Calu3 (cell line): ENCODE measurements at regions not wholly inside any gene's neighbourhood (a gene's known extent, or its start where the extent isn't known, plus 50 kb on each side); places are given as distances from the start of the nearest gene placed in this dataset.

ENCODE experiments used
- BruUV-seq: library from RNA; stranded (reverse); fragments of 400-500 nt; replicated peaks from 2 replicates; lab custom pipeline; 2021; lab: Mats Ljungman, UMichigan
- CTCF ChIA-PET: fragments of 300-600 bp; sonication (Branson Sonifier 250); formaldehyde crosslinking; loops from one replicate; lab custom pipeline; 2022; ENCODE audit warnings: antibody characterized with exemption; lab: Charles Lee
- DNase-seq: peaks from one replicate; pipeline ENCODE4 v3.0.0; 2022
- H3K27ac Mint-ChIP-seq: one replicate; pipeline ENCODE4 v1.8.0; 2022; ENCODE audit warnings: mixed read lengths; ENCODE audit not compliant: unreplicated experiment
- H3K27me3 Mint-ChIP-seq: one replicate; pipeline ENCODE4 v1.8.0; 2022; ENCODE audit warnings: mixed read lengths; ENCODE audit not compliant: unreplicated experiment
- H3K36me3 Mint-ChIP-seq: one replicate; pipeline ENCODE4 v1.8.0; 2022; ENCODE audit warnings: mild to moderate bottlenecking, moderate library complexity, mixed read lengths; ENCODE audit not compliant: insufficient read depth, unreplicated experiment
- H3K4me1 Mint-ChIP-seq: one replicate; pipeline ENCODE4 v1.8.0; 2022; ENCODE audit warnings: mild to moderate bottlenecking, low read depth, mixed read lengths; ENCODE audit not compliant: unreplicated experiment
- H3K4me3 Mint-ChIP-seq: one replicate; pipeline ENCODE4 v1.8.0; 2022; ENCODE audit warnings: mild to moderate bottlenecking, low read depth, moderate library complexity, mixed read lengths; ENCODE audit not compliant: unreplicated experiment
- H3K9me3 Mint-ChIP-seq: one replicate; pipeline ENCODE4 v1.8.0; 2022; ENCODE audit warnings: low read depth, mixed read lengths; ENCODE audit not compliant: unreplicated experiment
- CTCF ChIP-seq: fragments of 200-600 bp; IDR thresholded peaks from one replicate; pipeline ENCODE4 v1.8.0; 2022; ENCODE audit warnings: antibody characterized with exemption; ENCODE audit not compliant: unreplicated experiment
- intact Hi-C: fragments of 100-400 bp; cut with micrococcal nuclease; formaldehyde crosslinking; loops from one replicate; pipeline ENCODE4 v1.10.0; 2022; ENCODE audit not compliant: unreplicated experiment

- no peak overlapping the region for H3K4me3 Mint-ChIP-seq
- no peak for DNase-seq
- CTCF ChIA-PET = no interaction called here
- no peaks in the 10 kb centered on the region for H3K36me3 Mint-ChIP-seq
- no peaks in the 10 kb centered on the region for H3K4me1 Mint-ChIP-seq
- TF ChIP-seq CTCF = no peak
- H3K27me3 Mint-ChIP-seq = peaks cover 60% of the 10 kb centered on the region
- intact Hi-C loops = no loop called here
- no peak overlapping the region for H3K27ac Mint-ChIP-seq
- no TSS peak for BruUV-seq
- no peaks in the 10 kb centered on the region for H3K9me3 Mint-ChIP-seq
These were observed 81.4 kb upstream of the HABP2 start for GRCh38 chr10:113471241-113471996.

GRCh38 chr10:113473011-113473410 is 79.8 kb upstream of the HABP2 start:
- no peak overlapping the region for H3K27ac Mint-ChIP-seq
- peaks cover 67% of the 10 kb centered on the region for H3K27me3 Mint-ChIP-seq
- no peak overlapping the region for H3K4me3 Mint-ChIP-seq
- intact Hi-C loops = no loop called here
- no peaks in the 10 kb centered on the region for H3K9me3 Mint-ChIP-seq
- H3K4me1 Mint-ChIP-seq = no peaks in the 10 kb centered on the region
- CTCF ChIA-PET = no interaction called here
- DNase-seq = no peak
- BruUV-seq = no TSS peak
- no peak for TF ChIP-seq CTCF
- H3K36me3 Mint-ChIP-seq = no peaks in the 10 kb centered on the region

GRCh38 chr10:113473851-113474250 is 79.0 kb upstream of the HABP2 start:
- no peak for TF ChIP-seq CTCF
- DNase-seq = no peak
- H3K27me3 Mint-ChIP-seq = peaks cover 75% of the 10 kb centered on the region
- intact Hi-C loops = no loop called here
- no peak overlapping the region for H3K27ac Mint-ChIP-seq
- no peaks in the 10 kb centered on the region for H3K4me1 Mint-ChIP-seq
- CTCF ChIA-PET = no interaction called here
- no TSS peak for BruUV-seq
- H3K4me3 Mint-ChIP-seq = no peak overlapping the region
- no peaks in the 10 kb centered on the region for H3K36me3 Mint-ChIP-seq
- no peaks in the 10 kb centered on the region for H3K9me3 Mint-ChIP-seq

GRCh38 chr10:113474752-113475151 is 78.1 kb upstream of the HABP2 start:
- Mint-ChIP-seq H3K4me3 (no peak overlapping the region), H3K27me3 (peaks cover 84% of the 10 kb centered on the region), H3K27ac (no peak overlapping the region), H3K36me3 (no peaks in the 10 kb centered on the region), H3K4me1 (no peaks in the 10 kb centered on the region), H3K9me3 (no peaks in the 10 kb centered on the region)
- intact Hi-C loops = no loop called here
- DNase-seq = no peak
- no TSS peak for BruUV-seq
- TF ChIP-seq CTCF = no peak
- CTCF ChIA-PET = no interaction called here
